Heart left ventricle (tissue), 13 donors: ENCODE measurements at regions not wholly inside any gene's neighbourhood (a gene's known extent, or its start where the extent isn't known, plus 50 kb on each side); places are given as distances from the start of the nearest gene placed in this dataset.

Experiments
- POLR2A ChIP-seq, 2 donors: fragments of 450-650 bp; IDR thresholded peaks; one replicate each; pipeline ENCODE4 v1.6.1; 2017; ENCODE audit warnings: antibody characterized with exemption in 2 of 2, mild to moderate bottlenecking in 2 of 2, moderate library complexity in 2 of 2
- TF ChIP-seq, protein P1 (sequence below), 12 donors: fragments of 200-600 bp; sonication (generic) in 4 of 12; IDR thresholded peaks; one replicate each; pipeline versions ENCODE4 v1.5.0 to v1.8.0; 2018 to 2022; ENCODE audit warnings: antibody characterized with exemption in 12 of 12, mild to moderate bottlenecking in 5 of 12
- donor health status: ischemic (EF 13 %, LVEDD 7.1; RV severe dilation, severe dysfunction).
- donor health status: DM: no; HTN: yes; CAD: no.
- donor health status: DM: no; HTN: no; CAD: no.
- donor health status: ischemic (EF 25% LVEDD 6.9; RV normal size, moderate dysfunction).
- donor health status: ischemic (EF 25% LVEDD 5.7; RV mildly dilated, moderate dysfunction).
- donor health status: ischemic (EF 35%, LVEDD 5.7; RV mildly dilated, moderate dysfunction).
- donor health status: nonischemic (EF 11% LVEDD 7.7; RV severe dilation, severe dysfunction).
- donor health status: DM: yes; HTN: yes; CAD: no.
- donor health status: PGD.
- donor health status: ischemic (EF 29% LVEDD 5.4; RV normal size, mild dysfunction).
- donor health status: nonischemic (EF 23%, LVEDD 6.1; RV moderate dilation, normal function).

DNA sequence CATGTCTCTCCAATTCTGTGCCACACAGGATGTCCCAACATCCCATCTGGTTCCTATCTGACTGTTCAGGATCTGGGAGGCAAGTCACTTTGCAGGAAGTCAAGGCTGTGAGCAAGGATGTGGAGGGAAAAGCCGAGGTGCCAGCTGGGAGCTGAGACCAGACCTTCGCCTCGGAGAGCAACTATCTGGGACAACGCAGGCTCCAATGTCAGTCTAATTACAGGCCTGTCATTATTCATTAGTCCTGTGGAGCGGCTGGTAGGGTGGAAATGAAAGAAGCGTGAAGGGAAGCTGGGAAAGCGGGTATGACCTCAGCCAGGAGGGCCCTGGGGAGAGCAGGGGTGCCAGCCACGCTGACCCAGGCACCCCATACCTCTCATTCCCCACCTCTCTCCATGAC, 147.3 kb downstream of the UNC5CL start:
- TF ChIP-seq, protein P1, sequence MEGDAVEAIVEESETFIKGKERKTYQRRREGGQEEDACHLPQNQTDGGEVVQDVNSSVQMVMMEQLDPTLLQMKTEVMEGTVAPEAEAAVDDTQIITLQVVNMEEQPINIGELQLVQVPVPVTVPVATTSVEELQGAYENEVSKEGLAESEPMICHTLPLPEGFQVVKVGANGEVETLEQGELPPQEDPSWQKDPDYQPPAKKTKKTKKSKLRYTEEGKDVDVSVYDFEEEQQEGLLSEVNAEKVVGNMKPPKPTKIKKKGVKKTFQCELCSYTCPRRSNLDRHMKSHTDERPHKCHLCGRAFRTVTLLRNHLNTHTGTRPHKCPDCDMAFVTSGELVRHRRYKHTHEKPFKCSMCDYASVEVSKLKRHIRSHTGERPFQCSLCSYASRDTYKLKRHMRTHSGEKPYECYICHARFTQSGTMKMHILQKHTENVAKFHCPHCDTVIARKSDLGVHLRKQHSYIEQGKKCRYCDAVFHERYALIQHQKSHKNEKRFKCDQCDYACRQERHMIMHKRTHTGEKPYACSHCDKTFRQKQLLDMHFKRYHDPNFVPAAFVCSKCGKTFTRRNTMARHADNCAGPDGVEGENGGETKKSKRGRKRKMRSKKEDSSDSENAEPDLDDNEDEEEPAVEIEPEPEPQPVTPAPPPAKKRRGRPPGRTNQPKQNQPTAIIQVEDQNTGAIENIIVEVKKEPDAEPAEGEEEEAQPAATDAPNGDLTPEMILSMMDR (IDR thresholded peaks at IDR 0.05), result no peak
- no peak for TF ChIP-seq POLR2A (IDR thresholded peaks at IDR 0.05)
